H1 (cell line): ENCODE measurements at regions not wholly inside any gene's neighbourhood (a gene's known extent, or its start where the extent isn't known, plus 50 kb on each side); places are given as distances from the start of the nearest gene placed in this dataset.

Experiments used
- CTCF ChIA-PET: fragments of 300-600 bp; sonication (Branson Sonifier 250); formaldehyde crosslinking; loops from one replicate; lab custom pipeline; 2021; ENCODE audit not compliant: partially characterized antibody; lab: Charles Lee
- POLR2A ChIA-PET: fragments of 300-600 bp; sonication (Branson Sonifier 250); formaldehyde crosslinking; loops from one replicate; lab custom pipeline; 2021; ENCODE audit warnings: inconsistent platforms; ENCODE audit not compliant: partially characterized antibody; lab: Charles Lee
- DNase-seq, 2 experiments: peaks; one replicate each; pipeline versions ENCODE4 v3.0.0 to v3.0.0-alpha.2; 2010 to 2022; ENCODE audit warnings: low spot score in 2 of 2, low read depth in 1 of 2, mixed read lengths in 1 of 2
- FAIRE-seq: peaks from 2 replicates; lab custom pipeline; 2011; peaks lifted over from hg19 to GRCh38; lab: Jason Lieb, UNC
- H2AFZ ChIP-seq: 2 replicates; pipeline ENCODE4 v1.8.1; 2012; ENCODE audit warnings: low read length, inconsistent platforms
- H2AK5ac ChIP-seq: 2 replicates; pipeline ENCODE4 v1.6.1; 2013; ENCODE audit warnings: low read depth, low read length
- H2BK120ac ChIP-seq: replicated peaks from 2 replicates; pipeline ENCODE3; 2013; ENCODE audit warnings: low read depth, low read length, inconsistent platforms
- H2BK12ac ChIP-seq: 2 replicates; pipeline ENCODE4 v1.6.1; 2013; ENCODE audit warnings: low read depth, low read length
- H2BK15ac ChIP-seq: 2 replicates; pipeline ENCODE4 v1.6.1; 2013; ENCODE audit warnings: low read length
- H2BK20ac ChIP-seq: 2 replicates; pipeline ENCODE4 v1.6.1; 2013; ENCODE audit warnings: low read length
- H2BK5ac ChIP-seq: 2 replicates; pipeline ENCODE4 v1.6.1; 2013; ENCODE audit warnings: low read depth, low read length
- H3K14ac ChIP-seq: 2 replicates; pipeline ENCODE4 v1.6.1; 2013; ENCODE audit warnings: inconsistent platforms; ENCODE audit not compliant: insufficient read length
- H3K18ac ChIP-seq: 2 replicates; pipeline ENCODE4 v1.6.1; 2013; ENCODE audit warnings: low read length; ENCODE audit errors: extremely low read depth
- H3K23ac ChIP-seq: 2 replicates; pipeline ENCODE4 v1.6.1; 2013; ENCODE audit warnings: inconsistent platforms; ENCODE audit not compliant: insufficient read length
- H3K23me2 ChIP-seq: 2 replicates; pipeline ENCODE4 v1.6.1; 2013; ENCODE audit warnings: low read depth, low read length
- H3K27ac ChIP-seq: 2 replicates; pipeline ENCODE4 v1.6.1; 2011; ENCODE audit warnings: low read depth, low read length, inconsistent platforms
- H3K27me3 ChIP-seq, 4 experiments: replicated peaks in 1 of 4; 1 replicate in 1 of 4; 2 replicates in 3 of 4; pipeline versions ENCODE4 v1.6.1 to v1.8.1; 2011 to 2013; ENCODE audit warnings: low read length in 3 of 4, mild to moderate bottlenecking in 3 of 4, inconsistent platforms in 2 of 4, mixed read lengths in 2 of 4, moderate library complexity in 1 of 4; ENCODE audit not compliant: control insufficient read depth in 3 of 4, insufficient read depth in 3 of 4; ENCODE audit errors: extremely low read depth in 1 of 4
- H3K36me3 ChIP-seq, 4 experiments: 2 replicates each; pipeline versions ENCODE4 v1.6.1 to v1.8.1; 2011 to 2013; ENCODE audit warnings: mild to moderate bottlenecking in 4 of 4, low read length in 3 of 4, moderate library complexity in 2 of 4, control low read depth in 1 of 4, inconsistent platforms in 1 of 4; ENCODE audit not compliant: insufficient read depth in 4 of 4, control insufficient read depth in 2 of 4
- H3K4ac ChIP-seq: replicated peaks from 2 replicates; pipeline ENCODE3; 2013; ENCODE audit warnings: low read length, low read depth, mixed read lengths, inconsistent platforms; ENCODE audit not compliant: insufficient read length
- H3K4me1 ChIP-seq, 4 experiments: replicated peaks in 1 of 4; 1 replicate in 1 of 4; 2 replicates in 3 of 4; pipeline versions ENCODE4 v1.6.1 to v1.8.1; 2011 to 2013; ENCODE audit warnings: low read length in 3 of 4, inconsistent platforms in 2 of 4, mixed read lengths in 1 of 4; ENCODE audit not compliant: insufficient read depth in 4 of 4, control insufficient read depth in 3 of 4
- H3K4me2 ChIP-seq, 2 experiments: 2 replicates each; pipeline versions ENCODE4 v1.6.1 to v1.8.1; 2011 to 2013; ENCODE audit warnings: low read depth in 2 of 2, low read length in 2 of 2, control low read depth in 1 of 2, inconsistent platforms in 1 of 2, mild to moderate bottlenecking in 1 of 2; ENCODE audit not compliant: insufficient read depth in 1 of 2
- H3K4me3 ChIP-seq, 4 experiments: fragments of 200-600, 300-600 bp in 1 of 4; sonication (generic), shearing (Covaris generic), sonication (Bioruptor Twin) in 1 of 4; 2 replicates each; pipeline versions ENCODE4 v1.5.1 to v1.8.1; 2011 to 2016; ENCODE audit warnings: low read length in 4 of 4, low read depth in 3 of 4, control low read depth in 2 of 4, inconsistent platforms in 2 of 4, mild to moderate bottlenecking in 2 of 4, mixed read lengths in 1 of 4, moderate library complexity in 1 of 4; ENCODE audit not compliant: insufficient read depth in 2 of 4; ENCODE audit errors: extremely low read depth in 1 of 4
- H3K56ac ChIP-seq: replicated peaks from 2 replicates; pipeline ENCODE3; 2013; ENCODE audit warnings: low read depth, mild to moderate bottlenecking, mixed read lengths, low read length, inconsistent platforms; ENCODE audit not compliant: insufficient read length
- H3K79me1 ChIP-seq: 2 replicates; pipeline ENCODE4 v1.6.1; 2013; ENCODE audit warnings: low read depth, low read length, control low read depth
- H3K79me2 ChIP-seq, 2 experiments: 2 replicates each; pipeline versions ENCODE4 v1.6.1 to v1.8.1; 2012 to 2013; ENCODE audit warnings: low read length in 2 of 2, mild to moderate bottlenecking in 2 of 2, inconsistent platforms in 1 of 2; ENCODE audit not compliant: insufficient read depth in 2 of 2, control insufficient read depth in 1 of 2
- H3K9ac ChIP-seq, 4 experiments: replicated peaks in 1 of 4; 1 replicate in 1 of 4; 2 replicates in 3 of 4; pipeline versions ENCODE4 v1.6.1 to v1.8.1; 2011 to 2013; ENCODE audit warnings: low read depth in 3 of 4, low read length in 3 of 4, control low read depth in 2 of 4, mild to moderate bottlenecking in 2 of 4, moderate library complexity in 2 of 4, inconsistent platforms in 1 of 4; ENCODE audit errors: extremely low read depth in 1 of 4
- H3K9me3 ChIP-seq, 2 experiments: 2 replicates each; pipeline versions ENCODE4 v1.6.1 to v1.8.1; 2012 to 2013; ENCODE audit warnings: mild to moderate bottlenecking in 2 of 2, moderate library complexity in 2 of 2, control low read depth in 1 of 2, inconsistent platforms in 1 of 2, low read depth in 1 of 2, low read length in 1 of 2, mixed read lengths in 1 of 2; ENCODE audit not compliant: insufficient read depth in 2 of 2
- H4K20me1 ChIP-seq, 2 experiments: replicated peaks in 1 of 2; 2 replicates each; pipeline versions ENCODE3 to v1.8.1; 2011 to 2013; ENCODE audit warnings: inconsistent platforms in 2 of 2, low read length in 2 of 2, mild to moderate bottlenecking in 1 of 2; ENCODE audit not compliant: insufficient read depth in 2 of 2, control insufficient read depth in 1 of 2
- H4K5ac ChIP-seq: 2 replicates; pipeline ENCODE4 v1.6.1; 2013; ENCODE audit warnings: low read length, low read depth, mixed read lengths, inconsistent platforms; ENCODE audit not compliant: insufficient read length
- H4K8ac ChIP-seq: 2 replicates; pipeline ENCODE4 v1.8.0; 2013; ENCODE audit warnings: mild to moderate bottlenecking, moderate library complexity, low read length, inconsistent platforms; ENCODE audit not compliant: insufficient read depth; ENCODE audit errors: extremely low read depth
- H4K91ac ChIP-seq: replicated peaks from 2 replicates; pipeline ENCODE3; 2013; ENCODE audit warnings: low read length, mixed read lengths, inconsistent platforms; ENCODE audit not compliant: insufficient read length
- BRCA1 ChIP-seq: IDR thresholded peaks from 2 replicates; pipeline ENCODE4 v1.6.1; 2012; ENCODE audit warnings: low read depth, low read length, improper control_type of control experiment
- CHD1 ChIP-seq: IDR thresholded peaks from 2 replicates; pipeline ENCODE4 v1.6.1; 2012; ENCODE audit warnings: low read depth, low read length, improper control_type of control experiment
- KDM1A ChIP-seq: fragments of 200-600, 300-600 bp; sonication (generic); IDR thresholded peaks from 2 replicates; pipeline ENCODE4 v1.7.1; 2016; ENCODE audit warnings: mild to moderate bottlenecking, low read length, borderline replicate concordance
- KDM4A ChIP-seq: IDR thresholded peaks from one replicate; pipeline ENCODE4 v1.7.1; 2012; ENCODE audit warnings: low read depth, mild to moderate bottlenecking, moderate library complexity, low read length, inconsistent platforms; ENCODE audit not compliant: severe bottlenecking
- MAFK ChIP-seq: IDR thresholded peaks from 2 replicates; pipeline ENCODE4 v1.6.1; 2012; ENCODE audit warnings: low read depth, mild to moderate bottlenecking, improper control_type of control experiment, low read length
- POLR2A ChIP-seq, 2 experiments: IDR thresholded peaks; 1 replicate in 1 of 2; 2 replicates in 1 of 2; pipeline ENCODE4 v1.6.1; 2011; ENCODE audit warnings: low read depth in 2 of 2, low read length in 2 of 2, mild to moderate bottlenecking in 2 of 2; ENCODE audit errors: control extremely low read depth in 1 of 2
- RFX5 ChIP-seq: IDR thresholded peaks from 2 replicates; pipeline ENCODE4 v1.6.1; 2011; ENCODE audit warnings: low read depth, low read length, improper control_type of control experiment, borderline replicate concordance
- RXRA ChIP-seq: IDR thresholded peaks from 2 replicates; pipeline ENCODE4 v1.6.1; 2011; ENCODE audit warnings: low read depth, mild to moderate bottlenecking, low read length, moderate library complexity; ENCODE audit not compliant: insufficient read depth
- SIX5 ChIP-seq: IDR thresholded peaks from 2 replicates; pipeline ENCODE4 v1.6.1; 2011; ENCODE audit warnings: mild to moderate bottlenecking, low read depth, low read length
- WGBS, 2 experiments: shearing (Covaris generic) in 1 of 2; methylation state at CpG; one replicate each; pipeline versions ENCODE4 v1.1.6 to v1.1.7; 2013 to 2015; ENCODE audit warnings: low lambda C conversion rate in 2 of 2, mixed read lengths in 2 of 2, inconsistent platforms in 1 of 2, low coverage in 1 of 2, missing lambda C conversion rate in 1 of 2; ENCODE audit not compliant: insufficient replicate concordance in 2 of 2, insufficient coverage in 1 of 2, insufficient read length in 1 of 2; ENCODE audit errors: extremely low coverage in 1 of 2, missing lambda C conversion rate in 1 of 2; 5-methylcytosine and 5-hydroxymethylcytosine counted together
- TF ChIP-seq, protein P1 (sequence below): IDR thresholded peaks from 2 replicates; pipeline ENCODE4 v1.6.1; 2012; ENCODE audit warnings: low read length, inconsistent platforms

DNA sequence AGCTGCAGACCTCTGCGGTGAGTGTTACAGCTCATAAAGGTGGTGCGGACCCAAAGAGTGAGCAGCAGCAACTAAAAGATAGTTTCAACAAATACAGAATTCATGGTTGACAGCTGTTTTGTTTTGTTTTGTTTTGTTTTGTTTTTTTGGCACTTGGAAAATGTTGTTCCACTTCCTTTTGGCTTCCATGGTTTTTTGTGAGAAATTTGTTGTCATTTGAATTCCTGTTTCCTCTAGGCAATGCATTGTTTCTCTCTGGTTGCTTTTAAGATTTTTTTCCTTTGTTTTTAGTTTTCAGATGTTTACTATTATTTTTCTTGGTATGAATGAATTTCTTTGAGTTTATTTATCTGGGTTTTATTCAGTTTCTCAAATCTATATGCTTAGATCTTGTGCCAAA is 229.4 kb downstream of the MID1IP1 start:
- H3K4me3 ChIP-seq: no peak overlapping the region
- no peak overlapping the region for H3K4ac ChIP-seq
- TF ChIP-seq KDM1A: no peak
- TF ChIP-seq, protein P1, sequence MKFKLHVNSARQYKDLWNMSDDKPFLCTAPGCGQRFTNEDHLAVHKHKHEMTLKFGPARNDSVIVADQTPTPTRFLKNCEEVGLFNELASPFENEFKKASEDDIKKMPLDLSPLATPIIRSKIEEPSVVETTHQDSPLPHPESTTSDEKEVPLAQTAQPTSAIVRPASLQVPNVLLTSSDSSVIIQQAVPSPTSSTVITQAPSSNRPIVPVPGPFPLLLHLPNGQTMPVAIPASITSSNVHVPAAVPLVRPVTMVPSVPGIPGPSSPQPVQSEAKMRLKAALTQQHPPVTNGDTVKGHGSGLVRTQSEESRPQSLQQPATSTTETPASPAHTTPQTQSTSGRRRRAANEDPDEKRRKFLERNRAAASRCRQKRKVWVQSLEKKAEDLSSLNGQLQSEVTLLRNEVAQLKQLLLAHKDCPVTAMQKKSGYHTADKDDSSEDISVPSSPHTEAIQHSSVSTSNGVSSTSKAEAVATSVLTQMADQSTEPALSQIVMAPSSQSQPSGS: no peak
- no peak for TF ChIP-seq MAFK
- TF ChIP-seq POLR2A (IDR thresholded peaks at IDR 0.05; ENCODE audit: control extremely low read depth in 1 of 2, low read depth in 2 of 2, low read length in 2 of 2): no peak
- TF ChIP-seq CHD1: no peak
- TF ChIP-seq RXRA: no peak
- no peak for TF ChIP-seq BRCA1
- no peak for TF ChIP-seq SIX5
- TF ChIP-seq RFX5: no peak
- no peak for TF ChIP-seq KDM4A
- H3K9me3 ChIP-seq: no peaks in the 10 kb centered on the region
- H3K79me1 ChIP-seq: no peaks in the 10 kb centered on the region
- no peak overlapping the region for H2BK15ac ChIP-seq
- H3K23ac ChIP-seq: no peak overlapping the region
- no peak overlapping the region for H2BK5ac ChIP-seq
- no peak overlapping the region for H3K4me2 ChIP-seq
- no peak overlapping the region for H2AK5ac ChIP-seq
- no peak overlapping the region for H2BK20ac ChIP-seq
- H2AFZ ChIP-seq: no peak overlapping the region
- whole genome bisulfite sequencing, 2 experiments: 90% methylated on average over 2 of the region's 2 CpGs; no CpG with 5 or more reads in 1 of the 2 experiments
- no peak overlapping the region for H2BK12ac ChIP-seq
- no peak overlapping the region for H2BK120ac ChIP-seq
- H3K23me2 ChIP-seq: no peaks in the 10 kb centered on the region
- FAIRE-seq: no peak
- no peaks in the 10 kb centered on the region for H3K27me3 ChIP-seq
- ChIA-PET POLR2A (no interaction called here), CTCF (no interaction called here)
- H3K9ac ChIP-seq: no peak overlapping the region
- H3K56ac ChIP-seq: no peak overlapping the region
- no peak overlapping the region for H3K18ac ChIP-seq
- H3K4me1 ChIP-seq: no peaks in the 10 kb centered on the region
- H4K8ac ChIP-seq: no peak overlapping the region
- H3K36me3 ChIP-seq: no peaks in the 10 kb centered on the region
- H3K14ac ChIP-seq: no peak overlapping the region
- H4K91ac ChIP-seq: no peak overlapping the region
- no peaks in the 10 kb centered on the region for H3K79me2 ChIP-seq
- H3K27ac ChIP-seq: no peak overlapping the region
- no peak overlapping the region for H4K5ac ChIP-seq
- no peak for DNase-seq
- no peaks in the 10 kb centered on the region for H4K20me1 ChIP-seq
